Stimulated activated CD8-positive, alpha-beta memory T cell treated with anti-CD3 and anti-CD28 coated beads, Interleukin-12 subunit alpha, Interleukin-12 subunit beta, amount 100 ng/mL, for 24 hours (primary cell): ENCODE measurements at regions not wholly inside any gene's neighbourhood (a gene's known extent, or its start where the extent isn't known, plus 50 kb on each side); places are given as distances from the start of the nearest gene placed in this dataset.
"Not testable (repeated sequence)": the region's sequence is repeated elsewhere in the genome, so short reads cannot be mapped to it uniquely, and the experiment has no call there.

Experiments used
- DNase-seq: peaks from one replicate; pipeline ENCODE4 v3.0.0-alpha.2; 2020; ENCODE audit errors: extremely low read depth

DNA sequence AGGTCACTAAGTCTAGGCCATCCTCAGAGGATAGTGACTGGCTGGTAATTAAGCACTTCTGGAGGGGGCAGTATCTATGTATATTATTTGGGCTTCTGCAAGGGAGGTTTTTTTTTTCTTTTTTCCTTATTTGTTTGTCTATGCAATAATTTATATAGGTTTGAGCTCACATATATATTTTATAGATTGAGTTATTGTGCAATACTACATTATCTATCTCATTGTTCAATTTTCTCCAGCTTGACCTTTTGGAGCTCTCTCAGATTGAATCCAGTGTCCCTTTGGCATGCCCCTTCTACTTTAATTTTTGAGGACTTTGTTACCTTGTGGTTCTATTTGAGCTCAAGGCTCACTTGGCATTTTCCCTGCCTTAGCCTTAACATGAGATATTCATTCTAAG, 852.1 kb downstream of the KCNT2 start:
- DNase-seq = no peak

DNA sequence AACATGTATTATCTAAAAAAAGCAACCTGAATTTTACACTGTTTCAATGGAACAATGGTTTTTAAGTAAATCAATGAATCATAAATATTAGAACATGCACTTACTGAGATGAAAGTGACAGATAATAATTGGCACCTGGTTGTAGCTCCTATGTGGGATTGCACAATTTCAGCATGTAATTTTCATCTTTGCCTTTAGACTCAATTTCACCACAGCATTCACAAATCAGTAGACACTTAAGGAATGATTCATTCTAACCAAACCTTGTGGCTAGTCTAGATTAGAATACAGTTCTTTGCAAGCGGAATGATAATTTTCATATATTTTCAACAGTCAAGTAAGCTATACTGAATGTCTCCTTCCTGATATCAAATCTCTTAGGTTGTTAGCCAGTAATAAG, 853.4 kb downstream of the KCNT2 start:
- DNase-seq = no peak

DNA sequence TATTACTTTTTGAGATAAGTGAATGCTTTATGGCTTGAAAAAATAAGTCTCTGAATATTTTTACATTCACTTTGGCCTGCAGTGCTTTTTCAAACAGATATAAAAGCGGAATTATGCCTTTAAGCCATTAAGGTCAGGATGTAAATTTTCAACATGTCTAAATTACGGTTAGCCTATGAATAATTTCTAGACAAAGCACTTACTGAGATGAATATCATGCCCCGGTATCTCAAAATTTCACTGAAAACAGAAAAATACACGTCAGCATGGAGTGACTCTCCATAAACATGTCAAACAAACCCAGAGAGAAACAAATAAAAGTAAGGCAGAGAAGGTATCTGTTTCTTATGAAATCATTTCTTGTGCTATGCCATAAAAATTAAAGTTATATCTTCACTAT, 853.9 kb downstream of the KCNT2 start:
- DNase-seq = no peak

DNA sequence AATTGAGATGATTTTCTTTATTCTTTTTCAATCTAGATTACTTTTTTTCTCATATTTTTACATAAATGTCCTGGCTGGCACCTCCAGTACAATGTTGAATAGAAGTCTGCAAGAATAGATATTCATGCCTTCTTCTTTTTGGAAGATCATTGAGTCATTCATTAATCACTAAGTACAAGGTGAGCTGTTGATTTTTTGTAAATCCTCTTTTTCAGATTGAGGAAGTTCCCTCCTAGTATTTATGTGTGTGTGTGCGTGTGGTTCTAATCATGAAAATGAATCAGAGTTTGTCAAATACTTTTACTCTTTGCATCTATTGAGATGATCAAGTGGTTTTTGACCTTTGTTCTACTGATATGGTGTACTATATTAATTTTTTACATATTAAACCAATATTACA, 859.3 kb downstream of the KCNT2 start:
- no peak for DNase-seq

DNA sequence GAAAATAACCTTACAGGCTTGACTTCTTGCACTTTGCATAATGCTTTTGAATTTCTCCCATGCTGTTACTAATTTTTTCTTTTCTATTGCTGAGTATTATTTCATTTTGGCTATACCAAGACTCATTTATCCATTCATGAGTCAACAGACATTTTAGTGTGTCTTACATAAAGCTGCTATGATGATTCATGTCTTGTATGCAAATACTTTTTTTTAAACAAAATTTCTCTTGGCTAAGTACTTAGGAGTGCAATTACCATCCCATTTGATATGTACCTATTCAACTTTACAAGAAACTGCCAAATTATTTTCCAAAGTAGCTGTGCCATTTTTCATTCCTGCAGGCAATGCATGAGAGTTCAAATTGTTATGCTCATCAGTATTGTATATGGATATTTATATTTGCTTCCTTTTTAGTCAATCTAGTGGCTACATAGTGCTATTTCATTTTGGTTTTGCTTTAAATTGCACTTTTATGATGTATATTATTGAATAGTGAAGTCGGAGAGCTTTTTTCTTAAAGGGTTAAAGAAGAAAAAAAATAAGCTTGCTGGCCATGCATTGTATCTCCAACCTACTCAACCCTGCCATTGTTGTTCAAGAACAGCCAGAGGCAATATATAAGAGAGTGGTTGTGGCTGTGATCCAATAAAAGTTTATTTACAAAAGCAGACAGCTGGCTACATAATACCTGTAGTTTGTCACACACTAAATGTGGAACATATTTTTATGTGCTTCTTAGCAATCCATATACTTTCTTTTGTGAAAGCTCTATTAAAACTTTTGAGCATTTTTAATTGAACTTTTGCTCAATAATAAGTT, 862.8 kb downstream of the KCNT2 start:
- DNase-seq = no peak

DNA sequence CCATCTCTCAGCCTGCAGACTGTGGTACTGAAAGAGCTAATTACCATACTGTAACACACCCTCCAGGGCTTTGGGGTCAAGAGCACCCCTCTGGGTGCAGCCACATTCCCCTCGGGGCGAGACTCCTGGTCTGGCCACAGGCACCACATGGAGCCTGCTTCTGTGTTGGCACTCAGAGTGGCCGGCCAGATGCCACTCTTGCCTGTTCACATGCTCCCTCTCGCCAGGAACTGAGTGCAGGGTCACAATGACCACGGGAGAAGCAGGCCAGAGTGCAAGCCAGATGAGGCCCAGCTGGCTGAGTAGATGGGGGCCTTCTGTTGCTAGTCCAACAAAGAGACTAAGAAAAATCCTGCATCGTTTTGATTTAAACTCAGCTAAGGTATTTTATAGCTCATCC, 864.0 kb downstream of the KCNT2 start:
- no peak for DNase-seq

DNA sequence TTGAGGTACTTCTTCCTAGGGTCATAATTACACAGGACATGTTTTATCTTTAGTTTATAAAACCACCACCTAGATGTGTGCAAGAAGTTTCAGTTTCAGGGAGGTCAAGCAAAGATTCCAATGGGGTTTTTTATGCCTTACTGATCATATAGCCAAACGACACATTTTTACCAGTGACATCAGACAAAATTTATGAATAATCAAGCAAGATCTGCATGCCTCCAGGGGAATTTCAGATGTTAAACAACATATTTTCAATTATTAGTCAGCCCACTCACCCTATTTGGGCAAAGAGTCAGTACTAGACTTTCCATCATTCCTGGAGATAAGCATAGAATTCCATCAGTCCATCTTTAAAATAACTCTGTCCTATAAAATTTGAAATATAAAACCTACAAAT, 867.4 kb downstream of the KCNT2 start:
- no peak for DNase-seq

DNA sequence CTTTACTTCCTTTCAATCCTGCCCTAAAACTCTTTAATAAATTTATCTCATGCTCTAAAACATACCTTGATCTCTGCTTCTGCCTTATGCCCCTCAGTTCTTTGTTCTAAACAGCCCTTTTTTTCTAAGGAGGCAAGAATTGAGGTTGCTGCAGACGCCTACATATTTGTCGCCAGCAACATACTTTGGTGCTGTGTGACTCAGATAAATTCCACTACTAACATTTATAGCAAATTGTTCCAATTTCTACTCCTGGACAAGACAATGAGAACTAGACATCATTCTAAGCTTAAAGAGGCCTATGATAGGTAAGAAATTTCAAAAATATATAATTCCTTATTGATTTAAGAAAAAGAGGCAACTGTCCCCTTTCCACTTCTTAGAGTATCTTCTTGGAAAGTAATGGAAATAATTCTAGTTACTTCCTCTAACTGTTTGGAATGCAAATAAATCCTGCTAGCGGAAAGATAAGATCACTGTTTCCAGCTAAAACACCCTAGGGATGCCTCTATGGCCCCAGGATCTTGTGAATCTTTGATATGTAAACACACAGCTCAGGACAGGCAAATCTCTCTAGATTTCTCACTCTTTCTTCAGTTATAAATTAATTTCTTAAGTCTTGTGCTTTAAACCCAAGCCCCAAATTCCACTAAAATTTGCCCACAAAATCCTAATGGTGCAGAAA, 869.1 kb downstream of the KCNT2 start:
- no peak for DNase-seq

DNA sequence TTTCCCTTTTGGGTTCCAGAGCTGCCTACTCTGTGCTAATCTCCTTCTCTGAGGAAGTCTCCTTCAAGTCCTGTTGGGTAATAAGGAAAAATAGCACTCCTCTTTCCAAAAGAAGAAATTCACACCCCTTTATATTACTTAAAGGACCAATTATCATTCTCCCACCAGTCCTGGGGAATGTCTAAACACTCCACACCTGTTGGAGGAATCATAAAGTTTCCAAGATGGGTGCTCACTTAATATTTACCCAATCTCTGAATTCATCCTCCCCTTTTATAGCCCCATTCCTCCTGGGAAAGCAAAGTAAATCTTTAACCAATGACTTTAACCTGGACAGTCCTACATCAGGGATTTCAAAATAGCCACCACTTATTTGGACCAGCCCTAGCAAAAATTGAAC, 873.1 kb downstream of the KCNT2 start:
- no peak for DNase-seq

DNA sequence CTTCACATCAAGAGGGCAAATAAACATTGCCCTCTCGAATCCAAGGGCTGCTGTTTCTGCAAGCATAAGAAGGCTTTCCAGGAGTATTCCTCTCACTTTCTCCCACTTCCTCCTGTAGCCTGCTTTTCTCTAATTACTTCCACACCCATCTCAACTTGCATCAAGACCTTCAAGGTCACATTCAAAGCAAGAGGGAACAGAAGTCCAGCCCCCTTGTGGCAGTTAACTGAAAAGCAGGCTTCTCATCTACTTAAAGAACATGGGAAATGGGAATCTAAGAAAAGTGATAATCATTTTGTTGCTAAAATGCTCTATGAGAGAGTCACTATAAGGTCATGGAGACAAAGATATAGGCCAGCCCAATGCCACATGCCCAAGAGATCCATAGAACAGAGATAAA, 874.4 kb downstream of the KCNT2 start:
- no peak for DNase-seq

DNA sequence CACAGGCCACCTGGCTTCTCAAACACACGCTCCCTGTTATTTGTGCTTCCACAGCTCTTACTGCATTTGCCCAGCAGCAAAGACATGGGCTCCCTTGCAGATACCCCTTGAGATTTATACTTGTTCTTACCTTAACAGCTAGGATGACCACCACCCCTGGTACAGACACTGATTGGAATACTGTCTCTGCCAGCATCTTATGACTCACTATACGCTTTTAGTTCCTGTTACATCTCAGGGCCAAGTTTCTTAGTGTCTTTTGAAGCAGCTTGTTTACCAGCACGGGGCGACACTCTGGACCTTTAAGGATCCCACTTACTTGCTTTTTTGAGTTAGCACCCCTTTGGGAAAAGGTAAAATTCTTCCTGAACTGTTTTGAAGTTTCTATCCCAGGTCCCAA, 874.8 kb downstream of the KCNT2 start:
- DNase-seq = no peak

DNA sequence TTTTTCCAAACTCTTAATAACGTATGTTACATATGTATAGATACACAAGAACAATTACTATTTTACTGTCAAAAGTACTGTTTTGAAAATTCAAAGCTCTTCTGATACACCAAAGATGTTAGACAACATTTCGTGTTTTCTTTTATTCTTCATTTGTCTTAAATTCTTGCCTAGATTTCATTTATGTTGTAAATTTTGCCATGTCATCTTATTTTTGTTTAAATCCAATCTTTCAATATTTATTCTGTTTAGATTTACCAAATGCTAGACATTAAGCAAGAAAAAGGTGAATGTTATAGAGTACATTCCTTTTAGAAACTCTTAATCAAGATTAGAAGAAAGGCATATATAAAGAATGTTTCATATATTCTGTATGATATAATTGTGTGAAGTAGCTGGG, 876.9 kb downstream of the KCNT2 start:
- no peak for DNase-seq

DNA sequence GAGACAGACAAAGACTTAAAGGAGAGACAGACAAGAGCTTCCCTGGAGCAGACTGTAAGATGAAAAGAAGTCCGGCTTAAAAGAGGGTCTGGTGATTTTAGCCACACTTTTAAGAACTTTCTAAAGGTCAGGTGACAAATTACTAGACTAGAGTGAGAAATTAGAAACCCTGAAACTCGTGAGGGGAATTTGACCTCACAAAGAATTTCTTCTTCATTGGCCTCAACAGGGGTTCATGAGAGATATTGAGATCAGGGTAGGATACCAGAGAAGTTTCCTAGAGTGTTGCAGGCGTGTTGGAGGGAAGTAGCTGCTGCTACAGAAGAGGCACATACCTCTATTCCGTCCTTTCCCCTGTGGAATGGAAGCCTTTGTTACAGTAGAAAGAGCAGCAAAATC, 884.4 kb downstream of the KCNT2 start:
- DNase-seq = no peak

DNA sequence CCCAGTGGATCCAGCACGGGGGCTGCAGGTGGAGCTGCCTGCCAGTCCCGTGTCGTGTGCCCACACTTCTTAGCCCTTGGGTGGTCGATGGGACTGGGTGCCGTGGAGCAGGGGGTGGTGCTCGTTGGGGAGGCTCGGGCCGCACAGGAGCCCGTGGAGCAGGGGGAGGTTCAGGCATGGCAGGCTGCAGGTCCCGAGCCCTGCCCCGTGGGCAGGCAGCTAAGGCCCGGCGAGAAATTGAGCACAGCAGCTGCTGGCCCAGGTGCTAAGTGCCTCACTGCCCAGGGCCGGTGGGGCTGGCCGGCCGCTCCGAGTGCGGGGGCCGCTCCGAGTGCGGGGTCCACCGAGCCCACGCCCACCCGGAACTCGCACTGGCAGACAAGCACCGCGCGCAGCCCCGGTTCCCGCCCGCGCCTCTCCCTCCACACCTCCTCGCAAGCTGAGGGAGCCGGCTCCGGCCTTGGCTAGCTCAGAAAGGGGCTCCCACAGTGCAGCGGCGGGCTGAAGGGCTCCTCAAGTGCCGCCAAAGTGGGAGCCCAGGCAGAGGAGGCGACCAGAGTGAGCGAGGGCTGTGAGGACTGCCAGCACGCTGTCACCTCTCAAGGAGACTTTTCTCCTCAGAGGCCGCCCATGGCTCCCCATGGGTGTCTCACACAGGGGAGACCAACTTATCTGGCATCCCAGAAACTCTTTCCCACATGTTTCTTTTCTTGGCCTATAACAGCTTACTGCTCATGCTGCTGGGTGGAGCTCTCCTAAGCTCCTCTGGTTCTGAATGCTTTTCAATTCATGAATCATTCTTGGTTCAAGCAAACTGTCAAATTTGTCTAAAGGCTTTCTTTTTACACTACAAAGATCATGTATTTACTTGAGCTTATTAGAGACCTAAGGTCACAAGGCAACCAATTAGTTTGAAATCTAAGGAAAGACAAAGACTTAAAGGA, 885.1 kb downstream of the KCNT2 start:
- DNase-seq = not testable (repeated sequence)

DNA sequence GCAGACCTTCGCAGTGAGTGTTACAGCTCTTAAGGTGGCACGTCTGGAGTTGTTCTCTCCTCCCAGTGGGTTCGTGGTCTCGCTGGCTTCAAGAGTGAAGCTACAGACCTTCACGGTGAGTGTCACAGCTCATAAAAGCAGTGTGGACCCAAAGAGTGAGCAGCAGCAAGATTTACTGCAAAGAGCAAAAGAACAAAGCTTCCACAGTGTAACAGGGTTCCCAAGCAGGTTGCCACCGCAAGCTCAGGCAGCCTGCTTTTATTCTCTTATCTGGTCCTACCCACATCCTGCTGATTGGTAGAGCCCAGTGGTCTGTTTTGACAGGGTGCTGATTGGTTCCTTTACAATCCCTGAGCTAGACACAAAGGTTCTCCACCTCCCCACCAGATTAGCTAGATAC, 886.1 kb downstream of the KCNT2 start:
- DNase-seq = not testable (repeated sequence)

DNA sequence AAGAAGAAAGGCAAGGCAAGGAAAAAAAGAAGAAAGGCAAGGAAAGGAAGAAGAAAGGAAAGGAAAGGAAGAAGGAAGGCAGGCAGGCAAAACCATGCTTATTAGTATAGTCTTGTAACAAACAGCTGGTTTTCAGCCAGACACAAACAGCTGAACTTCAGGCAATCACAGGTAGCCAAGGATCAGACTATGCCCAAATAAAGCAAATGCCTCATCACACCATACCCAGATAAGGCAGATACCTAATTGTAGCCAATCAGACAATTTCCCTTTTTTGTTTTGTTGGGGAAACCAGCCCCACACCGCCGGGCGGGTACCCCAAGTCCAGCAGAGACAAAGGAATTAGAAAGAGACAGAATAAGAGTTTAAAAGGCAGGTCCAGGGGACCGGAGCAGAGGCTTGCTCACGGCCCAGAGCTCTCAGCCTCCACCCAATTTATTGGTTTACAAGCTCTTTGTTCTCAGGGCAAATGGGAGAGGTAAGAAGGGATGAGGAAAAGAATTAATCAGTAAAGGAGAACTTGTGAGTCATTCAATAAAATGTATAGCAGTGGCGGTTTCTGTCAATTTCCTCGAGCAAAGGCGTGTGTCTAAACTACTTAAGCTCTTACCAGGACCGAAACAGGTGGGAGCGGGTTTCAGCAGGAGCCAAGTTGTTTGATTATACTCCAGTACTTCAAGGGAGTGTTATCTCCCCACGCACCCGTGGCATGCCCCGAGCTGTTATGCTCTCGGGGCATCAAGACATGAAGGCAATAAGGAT, 886.8 kb downstream of the KCNT2 start:
- no peak for DNase-seq

DNA sequence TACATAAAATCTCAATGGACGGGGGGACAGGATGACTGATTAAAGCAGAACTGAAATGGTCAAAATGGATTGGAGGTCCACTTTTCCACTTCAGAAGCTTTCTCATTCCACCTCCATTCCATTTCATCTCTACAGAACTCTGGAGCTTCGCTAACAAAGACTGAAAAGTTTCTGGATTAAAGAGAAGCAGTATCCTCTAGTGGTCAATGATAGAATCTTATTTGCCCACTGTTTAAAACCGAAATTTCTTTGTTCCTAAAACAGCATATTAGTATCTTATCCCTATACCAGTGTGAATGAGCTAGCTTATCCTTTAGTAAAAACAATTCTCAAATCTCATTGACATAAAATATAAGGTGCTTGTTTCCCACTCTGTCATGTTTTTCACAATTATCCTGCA, 890.6 kb downstream of the KCNT2 start:
- no peak for DNase-seq

DNA sequence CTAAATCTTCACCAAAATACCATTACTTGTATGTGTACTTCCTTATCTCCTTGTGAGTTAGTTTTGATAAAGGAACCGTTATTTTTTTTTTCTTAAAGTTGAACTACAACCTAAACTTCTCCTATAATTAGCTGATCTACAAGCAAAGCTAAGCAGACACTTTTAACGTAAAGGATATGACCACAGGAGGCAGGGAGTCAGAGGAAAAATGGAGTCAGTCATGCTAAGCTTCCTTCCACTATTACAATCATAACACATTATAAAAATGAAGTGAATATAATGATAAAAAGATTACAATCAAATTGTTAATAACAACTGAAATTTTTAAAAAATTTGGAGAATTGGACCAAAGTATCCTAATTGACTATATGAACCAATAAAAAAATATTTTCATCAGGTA, 892.6 kb downstream of the KCNT2 start:
- no peak for DNase-seq

DNA sequence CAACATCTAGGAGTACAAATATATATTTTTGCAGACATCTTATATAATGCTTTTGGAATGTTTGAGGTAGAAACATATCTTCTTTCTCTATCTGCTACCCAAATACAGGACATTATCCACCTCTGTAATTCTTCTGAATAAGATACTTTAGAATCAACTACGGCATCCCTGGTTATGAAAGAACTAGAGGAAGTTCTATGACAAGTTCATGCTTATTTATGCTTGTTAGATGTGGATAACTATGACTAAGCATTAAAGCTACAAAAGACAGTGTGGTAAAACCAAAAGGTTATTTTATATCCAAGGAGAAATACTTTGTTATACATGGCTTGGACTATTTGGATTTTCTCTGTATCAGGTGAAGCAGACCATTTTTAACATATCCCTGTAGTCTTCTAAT, 894.0 kb downstream of the KCNT2 start:
- DNase-seq = no peak

DNA sequence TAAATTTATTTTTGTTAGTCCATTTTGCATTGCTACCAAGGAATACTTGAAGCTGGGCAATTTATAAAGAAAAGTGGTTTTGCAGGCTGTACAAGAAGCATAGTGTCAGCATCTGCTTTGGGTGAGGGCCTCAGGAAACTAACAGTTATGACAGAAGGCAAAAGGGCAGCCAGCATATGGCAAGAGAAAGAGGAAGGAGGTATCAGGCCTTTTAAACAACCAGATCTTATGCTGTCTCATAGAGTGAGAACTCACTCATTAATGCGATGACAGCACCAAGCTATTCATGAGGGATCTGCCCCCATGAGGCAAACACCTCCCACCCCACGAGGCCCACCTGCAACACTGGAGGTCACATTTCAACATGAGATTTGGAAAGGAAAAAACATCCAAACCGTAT, 898.4 kb downstream of the KCNT2 start:
- DNase-seq = no peak

DNA sequence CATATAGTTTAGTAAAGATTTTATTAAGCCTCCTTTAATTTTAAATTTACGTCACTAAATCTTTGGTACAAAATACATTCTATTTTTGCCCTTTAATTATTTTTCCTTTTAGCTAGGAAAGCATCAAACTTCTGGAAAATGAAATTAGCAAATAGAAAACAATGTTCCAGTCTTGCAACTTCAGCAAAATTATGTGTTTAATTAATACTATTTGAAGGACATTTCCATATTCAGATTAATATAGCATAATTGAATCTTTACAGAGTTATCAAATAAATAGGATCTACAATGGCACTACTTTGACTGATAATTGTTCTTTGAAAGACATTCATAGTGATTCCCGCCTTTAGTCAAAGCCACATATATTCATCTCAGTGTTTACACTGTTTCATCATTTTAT, 904.2 kb downstream of the KCNT2 start:
- no peak for DNase-seq

DNA sequence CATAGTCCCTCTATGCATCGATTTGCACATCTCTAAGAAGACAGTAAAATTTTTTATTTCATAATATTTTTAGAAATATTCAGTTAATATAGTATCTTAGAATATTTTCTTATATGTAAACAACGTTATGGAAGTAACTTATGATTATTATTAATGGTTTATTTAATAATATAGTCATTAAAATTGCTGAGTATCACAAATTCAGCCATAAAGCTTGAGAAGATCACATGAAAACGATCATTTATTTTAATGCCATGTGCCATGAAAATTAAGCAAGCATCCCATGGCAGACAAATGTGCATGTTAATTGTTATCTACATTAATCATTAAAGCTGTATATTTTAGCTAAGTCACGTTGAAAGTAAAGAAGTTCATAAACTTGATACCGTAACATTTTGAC, 907.1 kb downstream of the KCNT2 start:
- no peak for DNase-seq
